ENCODE measurements at regions not wholly inside any gene's neighbourhood (a gene's known extent, or its start where the extent isn't known, plus 50 kb on each side); places are given as distances from the start of the nearest gene placed in this dataset.

DNA sequence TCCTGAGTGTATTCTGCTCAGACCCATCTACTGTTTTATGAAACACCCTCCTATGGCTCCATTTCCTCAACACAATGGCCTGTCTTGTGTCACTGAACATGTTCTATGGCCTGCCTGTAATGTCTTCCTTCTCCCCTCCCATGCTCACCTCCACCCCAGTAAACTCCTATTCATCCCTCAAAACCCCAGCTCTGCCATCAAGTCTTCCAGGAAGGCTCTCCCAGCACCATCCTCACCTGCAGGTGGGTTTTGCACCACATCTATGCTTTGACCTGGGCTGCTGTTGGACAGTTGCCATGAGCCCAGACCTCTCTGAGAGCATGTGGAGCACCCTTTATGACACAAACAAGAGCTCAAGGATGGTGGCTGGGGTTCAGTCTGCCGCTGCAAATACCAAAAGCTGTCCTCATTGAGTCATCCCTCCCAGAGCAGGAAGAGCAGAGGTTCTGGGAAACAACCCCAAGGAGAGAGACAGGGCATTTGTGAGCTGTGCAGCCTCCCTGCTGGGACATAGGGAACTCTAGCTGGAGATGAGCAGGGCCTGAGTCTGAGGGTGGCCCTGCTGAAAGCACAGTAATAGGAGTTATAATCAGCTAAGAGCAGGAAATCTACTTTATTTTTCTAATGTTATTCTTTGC, 93.8 kb upstream of the CD93 start:
- TF ChIP-seq, protein P1, sequence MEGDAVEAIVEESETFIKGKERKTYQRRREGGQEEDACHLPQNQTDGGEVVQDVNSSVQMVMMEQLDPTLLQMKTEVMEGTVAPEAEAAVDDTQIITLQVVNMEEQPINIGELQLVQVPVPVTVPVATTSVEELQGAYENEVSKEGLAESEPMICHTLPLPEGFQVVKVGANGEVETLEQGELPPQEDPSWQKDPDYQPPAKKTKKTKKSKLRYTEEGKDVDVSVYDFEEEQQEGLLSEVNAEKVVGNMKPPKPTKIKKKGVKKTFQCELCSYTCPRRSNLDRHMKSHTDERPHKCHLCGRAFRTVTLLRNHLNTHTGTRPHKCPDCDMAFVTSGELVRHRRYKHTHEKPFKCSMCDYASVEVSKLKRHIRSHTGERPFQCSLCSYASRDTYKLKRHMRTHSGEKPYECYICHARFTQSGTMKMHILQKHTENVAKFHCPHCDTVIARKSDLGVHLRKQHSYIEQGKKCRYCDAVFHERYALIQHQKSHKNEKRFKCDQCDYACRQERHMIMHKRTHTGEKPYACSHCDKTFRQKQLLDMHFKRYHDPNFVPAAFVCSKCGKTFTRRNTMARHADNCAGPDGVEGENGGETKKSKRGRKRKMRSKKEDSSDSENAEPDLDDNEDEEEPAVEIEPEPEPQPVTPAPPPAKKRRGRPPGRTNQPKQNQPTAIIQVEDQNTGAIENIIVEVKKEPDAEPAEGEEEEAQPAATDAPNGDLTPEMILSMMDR (IDR thresholded peaks at IDR 0.05): no peak
- TF ChIP-seq POLR2A (IDR thresholded peaks at IDR 0.05): no peak
